Nephron progenitor cell (in vitro differentiated cells): ENCODE measurements at regions not wholly inside any gene's neighbourhood (a gene's known extent, or its start where the extent isn't known, plus 50 kb on each side); places are given as distances from the start of the nearest gene placed in this dataset.
A peak's percentile ranks its signal among the peaks of the same experiment; 100 is the strongest.

Experiments
- DNase-seq: peaks from one replicate; pipeline ENCODE4 v3.0.0; 2021
- H3K27ac Mint-ChIP-seq: 2 replicates; pipeline ENCODE4 v1.8.0; 2021; ENCODE audit warnings: mild to moderate bottlenecking, moderate library complexity, mixed read lengths
- H3K27me3 Mint-ChIP-seq: 2 replicates; pipeline ENCODE4 v1.8.0; 2021; ENCODE audit warnings: mild to moderate bottlenecking, low read depth, mixed read lengths; ENCODE audit not compliant: poor library complexity
- H3K36me3 Mint-ChIP-seq: 2 replicates; pipeline ENCODE4 v1.8.0; 2021; ENCODE audit warnings: low read depth, mixed read lengths
- H3K4me1 Mint-ChIP-seq: 2 replicates; pipeline ENCODE4 v1.8.0; 2021; ENCODE audit warnings: mixed read lengths
- H3K4me3 Mint-ChIP-seq: 2 replicates; pipeline ENCODE4 v1.8.0; 2021; ENCODE audit warnings: mild to moderate bottlenecking, moderate library complexity, mixed read lengths
- H3K9me3 Mint-ChIP-seq: 2 replicates; pipeline ENCODE4 v1.8.0; 2021; ENCODE audit warnings: mild to moderate bottlenecking, moderate library complexity, mixed read lengths
- CTCF ChIP-seq: fragments of 200-600 bp; sonication (generic); IDR thresholded peaks from 2 replicates; pipeline ENCODE4 v1.5.0; 2021; ENCODE audit warnings: antibody characterized with exemption

DNA sequence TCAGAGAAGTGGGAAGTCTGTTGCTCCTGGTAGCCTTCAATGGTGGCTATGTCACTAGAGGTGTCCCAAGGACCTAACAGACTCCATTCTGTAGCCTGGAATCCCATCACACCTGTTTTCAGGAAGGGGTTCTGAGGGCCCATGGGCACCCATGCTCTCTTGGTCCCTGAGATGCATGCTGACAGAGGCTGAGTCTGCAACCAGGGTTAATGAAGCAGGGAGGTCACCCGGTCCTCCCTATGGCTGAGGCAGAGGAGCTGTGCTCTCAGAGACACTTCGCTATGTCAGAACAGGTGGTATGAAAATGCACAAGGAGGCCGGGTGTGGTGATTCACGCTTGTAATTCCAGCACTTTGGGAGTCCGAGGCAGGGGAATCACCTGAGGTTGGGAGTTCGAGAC lies 452.1 kb downstream of the TCERG1L start:
- no peak overlapping the region for H3K4me3 Mint-ChIP-seq
- DNase-seq, result no peak
- H3K27me3 Mint-ChIP-seq, result peaks cover 24% of the 10 kb centered on the region
- H3K36me3 Mint-ChIP-seq, result no peaks in the 10 kb centered on the region
- H3K27ac Mint-ChIP-seq, result no peak overlapping the region
- H3K9me3 Mint-ChIP-seq, result peaks cover 13% of the 10 kb centered on the region
- no peak for TF ChIP-seq CTCF
- peaks cover under 1% of the 10 kb centered on the region for H3K4me1 Mint-ChIP-seq

GRCh38 chr10:130862122-130862521 lies 449.4 kb downstream of the TCERG1L start:
- Mint-ChIP-seq H3K27ac (no peak overlapping the region), H3K27me3 (peaks cover 14% of the 10 kb centered on the region), H3K9me3 (no peaks in the 10 kb centered on the region), H3K36me3 (no peaks in the 10 kb centered on the region), H3K4me1 (peaks cover 10% of the 10 kb centered on the region), H3K4me3 (no peak overlapping the region)
- DNase-seq, result no peak
- TF ChIP-seq CTCF, result no peak

DNA sequence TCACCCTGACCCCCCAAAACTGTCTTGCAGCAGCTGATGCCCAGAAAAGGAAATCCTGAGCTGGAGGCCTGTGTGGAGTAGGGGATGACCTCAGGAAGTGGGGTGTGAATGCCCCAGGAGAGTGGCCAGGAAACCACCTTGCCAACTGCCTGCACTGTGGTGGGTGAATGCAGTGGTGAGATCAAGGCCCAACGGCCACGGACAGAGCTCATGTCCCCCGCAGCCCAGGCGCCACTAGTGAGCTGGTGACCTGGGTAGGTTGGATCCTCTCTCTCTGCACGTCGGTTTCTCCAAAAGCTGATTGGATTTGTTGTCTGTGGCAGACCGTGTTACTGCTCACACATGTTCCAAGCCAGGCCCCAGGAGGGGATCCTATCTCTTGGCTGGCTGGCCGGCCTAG lies 448.9 kb downstream of the TCERG1L start:
- no peak for TF ChIP-seq CTCF
- no peak for DNase-seq
- H3K27me3 Mint-ChIP-seq, result peaks cover 11% of the 10 kb centered on the region

DNA sequence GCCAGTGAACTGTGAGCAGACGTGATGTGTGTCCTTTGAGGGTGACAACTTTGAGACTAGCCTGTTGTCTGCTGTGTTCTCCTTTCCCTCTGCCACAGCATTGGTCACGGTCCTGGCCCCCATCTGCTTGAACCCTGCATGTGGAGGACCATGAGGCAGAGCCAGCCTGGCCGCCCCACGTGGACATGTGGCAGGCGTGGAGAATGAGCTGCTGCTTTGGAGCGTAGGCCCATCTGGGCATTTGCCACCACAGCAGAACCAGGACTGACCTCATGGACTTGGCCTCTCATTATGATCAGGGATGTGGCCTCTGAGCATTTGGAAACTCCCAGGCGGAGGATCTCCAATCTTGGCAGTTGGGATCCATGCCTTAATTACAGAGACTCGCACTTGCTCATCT lies 448.5 kb downstream of the TCERG1L start:
- H3K4me3 Mint-ChIP-seq, result no peak overlapping the region
- no peaks in the 10 kb centered on the region for H3K36me3 Mint-ChIP-seq
- DNase-seq, result no peak

More for the DNA sequence above, 448.9 kb downstream of the TCERG1L start:
- Mint-ChIP-seq H3K4me3 (no peak overlapping the region), H3K9me3 (no peaks in the 10 kb centered on the region), H3K4me1 (peaks cover 10% of the 10 kb centered on the region), H3K27ac (no peak overlapping the region), H3K36me3 (no peaks in the 10 kb centered on the region)

DNA sequence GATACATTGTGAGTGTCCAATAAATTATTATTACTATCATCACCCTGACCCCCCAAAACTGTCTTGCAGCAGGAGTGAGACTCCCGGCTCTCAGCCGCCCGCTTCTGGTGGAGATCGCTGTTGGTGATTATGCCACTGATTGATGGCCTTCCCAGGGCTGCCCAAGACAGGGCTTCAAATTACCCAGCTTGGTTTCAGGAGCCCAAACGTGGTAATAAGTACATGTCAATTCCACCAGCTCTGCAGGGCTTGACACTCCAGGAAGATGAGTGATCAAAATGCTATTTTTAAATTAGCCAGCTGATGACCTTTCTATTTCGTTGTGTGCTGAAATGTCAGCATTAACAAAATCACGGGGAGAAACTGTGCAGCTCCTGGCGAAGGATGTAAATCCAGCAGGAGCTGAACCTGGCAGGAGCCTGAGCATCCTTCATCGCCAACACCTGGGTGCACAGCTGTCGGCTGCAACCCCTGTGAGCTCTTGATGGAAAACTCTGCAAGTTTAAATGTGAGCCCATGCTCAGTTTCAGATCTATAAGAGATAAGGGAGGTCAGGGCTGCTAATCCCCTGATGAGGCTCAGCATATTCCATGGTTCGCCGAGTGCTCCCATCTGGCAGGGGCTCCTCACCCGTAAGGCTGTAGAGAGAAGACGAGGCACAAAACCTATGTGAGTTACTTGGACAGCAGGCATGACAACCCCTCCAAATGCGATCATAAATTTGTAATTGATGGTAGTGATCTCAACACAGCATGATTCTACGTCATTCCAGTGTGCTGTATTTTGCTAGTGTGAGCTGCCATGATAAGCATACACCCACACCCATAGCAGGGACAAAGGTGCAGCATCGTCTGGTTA lies 446.3 kb downstream of the TCERG1L start:
- DNase-seq, result peak; percentile 21
- TF ChIP-seq CTCF, result no peak
- peaks cover 16% of the 10 kb centered on the region for H3K27me3 Mint-ChIP-seq
- no peak overlapping the region for H3K4me3 Mint-ChIP-seq
- peaks cover 19% of the 10 kb centered on the region for H3K4me1 Mint-ChIP-seq
- no peaks in the 10 kb centered on the region for H3K9me3 Mint-ChIP-seq
- H3K27ac Mint-ChIP-seq, result no peak overlapping the region
- H3K36me3 Mint-ChIP-seq, result no peaks in the 10 kb centered on the region

More for the DNA sequence above, 448.5 kb downstream of the TCERG1L start:
- Mint-ChIP-seq H3K27ac (no peak overlapping the region), H3K27me3 (peaks cover 9% of the 10 kb centered on the region), H3K4me1 (peaks cover 10% of the 10 kb centered on the region), H3K9me3 (no peaks in the 10 kb centered on the region)
- no peak for TF ChIP-seq CTCF

GRCh38 chr10:130866857-130867256 lies 444.7 kb downstream of the TCERG1L start:
- H3K4me3 Mint-ChIP-seq, result no peak overlapping the region
- H3K4me1 Mint-ChIP-seq, result peaks cover 19% of the 10 kb centered on the region
- H3K9me3 Mint-ChIP-seq, result peaks cover 2% of the 10 kb centered on the region
- H3K36me3 Mint-ChIP-seq, result no peaks in the 10 kb centered on the region
- H3K27ac Mint-ChIP-seq, result no peak overlapping the region
- DNase-seq, result no peak
- H3K27me3 Mint-ChIP-seq, result peaks cover 21% of the 10 kb centered on the region
- no peak for TF ChIP-seq CTCF
